22Rv1 (cell line): ENCODE measurements at regions not wholly inside any gene's neighbourhood (a gene's known extent, or its start where the extent isn't known, plus 50 kb on each side); places are given as distances from the start of the nearest gene placed in this dataset.

Experiments
- H3K27ac ChIP-seq: fragments of 450-650 bp; 2 replicates; pipeline ENCODE4 v1.5.1; 2017
- CTCF ChIP-seq: fragments of 450-650 bp; IDR thresholded peaks from 2 replicates; pipeline ENCODE4 v1.5.1; 2017; ENCODE audit warnings: mild to moderate bottlenecking
- ZFX ChIP-seq: fragments of 450-650 bp; IDR thresholded peaks from 2 replicates; pipeline ENCODE4 v1.6.1; 2017; ENCODE audit warnings: antibody characterized with exemption, borderline replicate concordance

GRCh38 chr3:117499189-117499870, 789.8 kb downstream of the TUSC7 start:
- H3K27ac ChIP-seq: no peak overlapping the region
- TF ChIP-seq ZFX: no peak
- no peak for TF ChIP-seq CTCF

- TF ChIP-seq CTCF: no peak
- TF ChIP-seq ZFX: no peak
- no peak overlapping the region for H3K27ac ChIP-seq
Measured at GRCh38 chr3:117507958-117508357, 798.4 kb downstream of the TUSC7 start.

GRCh38 chr3:117509858-117510257, 800.3 kb downstream of the TUSC7 start:
- no peak overlapping the region for H3K27ac ChIP-seq
- TF ChIP-seq ZFX (no peak), CTCF (no peak)

GRCh38 chr3:117510396-117510795, 800.8 kb downstream of the TUSC7 start:
- TF ChIP-seq ZFX: no peak
- no peak for TF ChIP-seq CTCF
- no peak overlapping the region for H3K27ac ChIP-seq

- TF ChIP-seq ZFX (no peak), CTCF (no peak)
- no peak overlapping the region for H3K27ac ChIP-seq
Measured at GRCh38 chr3:117512975-117513374, 803.4 kb downstream of the TUSC7 start.

- H3K27ac ChIP-seq: no peak overlapping the region
- TF ChIP-seq ZFX (no peak), CTCF (no peak)
Measured at GRCh38 chr3:117515309-117515708, 805.7 kb downstream of the TUSC7 start.

- H3K27ac ChIP-seq: no peak overlapping the region
- TF ChIP-seq ZFX (no peak), CTCF (no peak)
Measured at GRCh38 chr3:117518364-117518763, 808.8 kb downstream of the TUSC7 start.
